MCF 10A (cell line): ENCODE measurements at regions not wholly inside any gene's neighbourhood (a gene's known extent, or its start where the extent isn't known, plus 50 kb on each side); places are given as distances from the start of the nearest gene placed in this dataset.
"Not testable (repeated sequence)": the region's sequence is repeated elsewhere in the genome, so short reads cannot be mapped to it uniquely, and the experiment has no call there.

Source experiments
- BruUV-seq: library from RNA; stranded (reverse); fragments of 400-500 nt; replicated peaks from 2 replicates; lab custom pipeline; 2021; lab: Mats Ljungman, UMichigan
- CTCF ChIA-PET: fragments of 300-600 bp; sonication (Branson Sonifier 250); formaldehyde crosslinking; extraction: SDS; loops from one replicate; lab custom pipeline; 2021; ENCODE audit warnings: antibody characterized with exemption, inconsistent platforms; lab: Yijun Ruan, JAX
- POLR2A ChIA-PET: fragments of 300-600, 350-650 bp; sonication (Branson Sonifier 250); formaldehyde crosslinking; extraction: SDS; loops from one replicate; lab custom pipeline; 2020; ENCODE audit warnings: antibody characterized with exemption, inconsistent platforms; lab: Yijun Ruan, JAX
- DNase-seq: peaks from one replicate; pipeline ENCODE4 v3.0.0-alpha.2; 2018; ENCODE audit not compliant: unreplicated experiment
- H3K27ac Mint-ChIP-seq: one replicate; pipeline ENCODE4 v1.8.0; 2022; ENCODE audit warnings: mild to moderate bottlenecking, low read depth, mixed read lengths; ENCODE audit not compliant: unreplicated experiment
- H3K27me3 Mint-ChIP-seq: one replicate; pipeline ENCODE4 v1.8.0; 2022; ENCODE audit warnings: mixed read lengths; ENCODE audit not compliant: insufficient read depth, unreplicated experiment
- H3K36me3 Mint-ChIP-seq: one replicate; pipeline ENCODE4 v1.8.0; 2022; ENCODE audit warnings: mild to moderate bottlenecking, moderate library complexity, mixed read lengths; ENCODE audit not compliant: insufficient read depth, unreplicated experiment
- H3K4me1 Mint-ChIP-seq: one replicate; pipeline ENCODE4 v1.8.0; 2022; ENCODE audit warnings: mixed read lengths; ENCODE audit not compliant: insufficient read depth, unreplicated experiment
- H3K4me3 Mint-ChIP-seq: one replicate; pipeline ENCODE4 v1.8.0; 2022; ENCODE audit warnings: mild to moderate bottlenecking, moderate library complexity, mixed read lengths; ENCODE audit not compliant: unreplicated experiment
- H3K9me3 Mint-ChIP-seq: one replicate; pipeline ENCODE4 v1.8.0; 2022; ENCODE audit warnings: mixed read lengths; ENCODE audit not compliant: unreplicated experiment
- intact Hi-C: fragments of 100-400 bp; cut with micrococcal nuclease; formaldehyde crosslinking; loops from 2 replicates; pipeline ENCODE4 v1.14.1; 2022
- TF ChIP-seq, protein P1 (sequence below): fragments of 200-600 bp; IDR thresholded peaks from one replicate; pipeline ENCODE4 v1.8.0; 2022; ENCODE audit warnings: antibody characterized with exemption, mild to moderate bottlenecking; ENCODE audit not compliant: unreplicated experiment

DNA sequence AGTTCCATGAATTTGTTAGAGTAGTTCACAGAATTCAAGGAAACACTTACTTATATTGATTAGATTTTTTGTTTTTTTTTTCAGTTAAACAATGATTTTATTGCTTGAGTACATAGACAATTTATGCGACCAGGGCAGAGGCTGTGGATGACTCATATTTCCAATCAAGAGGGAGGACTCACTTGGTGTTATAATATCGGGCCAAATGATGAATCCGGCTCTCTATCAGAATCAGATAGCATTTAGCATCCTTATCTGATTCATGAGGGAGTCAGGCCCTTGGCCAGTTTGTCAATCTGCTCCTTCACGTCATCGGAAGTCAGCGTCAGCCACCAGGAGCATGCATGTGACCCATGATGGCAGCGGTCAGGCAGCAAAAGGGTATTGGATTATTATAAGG lies 82.3 kb upstream of the HUWE1 start:
- no peak for DNase-seq
- CTCF ChIA-PET, result interaction anchor here (0.6 kb wide), 2 partner anchors 122 to 206 kb away, joined by 3 read pairs; no protein-coding TSS in a partner anchor
- no peaks in the 10 kb centered on the region for H3K36me3 Mint-ChIP-seq
- POLR2A ChIA-PET, result no interaction called here
- no TSS peak for BruUV-seq
- intact Hi-C loops, result no loop called here
- no peak overlapping the region for H3K27ac Mint-ChIP-seq
- no peaks in the 10 kb centered on the region for H3K9me3 Mint-ChIP-seq
- H3K4me3 Mint-ChIP-seq, result no peak overlapping the region
- H3K4me1 Mint-ChIP-seq, result no peaks in the 10 kb centered on the region
- TF ChIP-seq, protein P1, sequence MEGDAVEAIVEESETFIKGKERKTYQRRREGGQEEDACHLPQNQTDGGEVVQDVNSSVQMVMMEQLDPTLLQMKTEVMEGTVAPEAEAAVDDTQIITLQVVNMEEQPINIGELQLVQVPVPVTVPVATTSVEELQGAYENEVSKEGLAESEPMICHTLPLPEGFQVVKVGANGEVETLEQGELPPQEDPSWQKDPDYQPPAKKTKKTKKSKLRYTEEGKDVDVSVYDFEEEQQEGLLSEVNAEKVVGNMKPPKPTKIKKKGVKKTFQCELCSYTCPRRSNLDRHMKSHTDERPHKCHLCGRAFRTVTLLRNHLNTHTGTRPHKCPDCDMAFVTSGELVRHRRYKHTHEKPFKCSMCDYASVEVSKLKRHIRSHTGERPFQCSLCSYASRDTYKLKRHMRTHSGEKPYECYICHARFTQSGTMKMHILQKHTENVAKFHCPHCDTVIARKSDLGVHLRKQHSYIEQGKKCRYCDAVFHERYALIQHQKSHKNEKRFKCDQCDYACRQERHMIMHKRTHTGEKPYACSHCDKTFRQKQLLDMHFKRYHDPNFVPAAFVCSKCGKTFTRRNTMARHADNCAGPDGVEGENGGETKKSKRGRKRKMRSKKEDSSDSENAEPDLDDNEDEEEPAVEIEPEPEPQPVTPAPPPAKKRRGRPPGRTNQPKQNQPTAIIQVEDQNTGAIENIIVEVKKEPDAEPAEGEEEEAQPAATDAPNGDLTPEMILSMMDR, result no peak
- peaks cover 50% of the 10 kb centered on the region for H3K27me3 Mint-ChIP-seq

DNA sequence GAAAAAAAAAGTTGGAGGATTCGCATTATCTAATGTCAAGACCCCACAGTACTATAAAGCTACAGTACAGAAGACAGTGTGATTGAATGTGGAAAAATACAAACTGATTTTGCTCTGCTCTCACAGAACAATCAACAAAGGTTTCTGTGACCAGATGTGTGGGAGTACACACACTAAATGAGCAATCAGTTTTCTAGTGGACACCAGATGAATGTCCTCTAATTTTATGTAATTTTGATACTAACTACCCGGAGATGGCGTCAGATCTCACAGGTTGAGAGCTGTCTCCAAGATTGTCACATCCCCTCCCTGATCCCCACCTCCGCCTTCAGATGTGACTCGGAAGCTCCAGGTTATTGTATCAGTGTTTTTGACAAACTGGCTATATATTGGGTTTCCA lies 81.9 kb upstream of the HUWE1 start:
- CTCF ChIA-PET, result interaction anchor here (0.6 kb wide), 2 partner anchors 121 to 205 kb away, joined by 3 read pairs; no protein-coding TSS in a partner anchor
- H3K9me3 Mint-ChIP-seq, result no peaks in the 10 kb centered on the region
- no peak overlapping the region for H3K27ac Mint-ChIP-seq
- H3K27me3 Mint-ChIP-seq, result peaks cover 54% of the 10 kb centered on the region
- H3K36me3 Mint-ChIP-seq, result no peaks in the 10 kb centered on the region
- no TSS peak for BruUV-seq
- DNase-seq, result no peak
- POLR2A ChIA-PET, result no interaction called here
- intact Hi-C loops, result no loop called here
- H3K4me1 Mint-ChIP-seq, result no peaks in the 10 kb centered on the region
- H3K4me3 Mint-ChIP-seq, result no peak overlapping the region
- TF ChIP-seq, protein P1, result no peak

DNA sequence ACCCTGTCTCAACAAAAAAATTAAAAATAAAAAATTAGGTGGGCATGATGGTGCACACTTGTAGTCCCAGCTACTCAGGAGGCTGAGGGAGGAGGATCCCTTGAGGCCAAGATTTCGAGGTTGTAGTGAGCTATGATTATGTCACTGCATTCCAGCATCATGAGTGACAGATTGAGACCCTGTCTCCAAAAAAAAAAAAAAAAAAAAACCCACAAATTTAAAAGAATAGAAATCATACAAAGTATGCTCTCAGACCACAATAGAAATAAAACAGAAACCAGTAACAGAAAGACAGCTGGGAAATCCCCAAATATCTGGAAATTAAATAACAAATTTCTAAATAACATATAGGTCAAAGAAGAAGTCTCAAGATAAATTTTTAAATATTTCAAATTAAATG lies 81.0 kb upstream of the HUWE1 start:
- DNase-seq, result no peak
- H3K36me3 Mint-ChIP-seq, result no peaks in the 10 kb centered on the region
- no peaks in the 10 kb centered on the region for H3K4me1 Mint-ChIP-seq
- POLR2A ChIA-PET, result no interaction called here
- H3K27ac Mint-ChIP-seq, result no peak overlapping the region
- H3K27me3 Mint-ChIP-seq, result peaks cover 63% of the 10 kb centered on the region
- BruUV-seq, result no TSS peak
- no peak overlapping the region for H3K4me3 Mint-ChIP-seq
- CTCF ChIA-PET, result no interaction called here
- no peaks in the 10 kb centered on the region for H3K9me3 Mint-ChIP-seq
- intact Hi-C loops, result no loop called here
- TF ChIP-seq, protein P1, result no peak

DNA sequence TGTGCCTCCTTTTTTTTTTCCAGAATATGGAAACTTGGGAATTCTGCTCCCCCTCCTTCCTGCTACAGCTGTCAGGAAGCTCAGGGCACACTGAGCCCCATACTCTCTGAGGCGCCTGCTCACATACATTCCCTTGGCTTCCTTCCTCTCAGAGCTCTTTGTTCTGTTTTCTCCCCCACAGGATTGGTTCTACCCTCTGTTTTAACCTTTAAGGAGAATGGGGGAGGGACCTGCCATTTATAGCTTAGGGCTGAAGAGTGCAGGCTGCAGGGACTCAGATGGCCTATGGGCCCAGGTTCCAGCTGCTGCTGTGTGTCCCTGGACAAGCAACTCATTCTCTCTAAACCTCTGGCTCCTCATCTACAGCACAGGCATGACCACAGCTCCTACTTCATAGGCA lies 70.7 kb upstream of the HUWE1 start:
- POLR2A ChIA-PET, H3K4me3 Mint-ChIP-seq, H3K36me3 Mint-ChIP-seq, DNase-seq, H3K9me3 Mint-ChIP-seq, BruUV-seq, H3K4me1 Mint-ChIP-seq, H3K27ac Mint-ChIP-seq, CTCF ChIA-PET, intact Hi-C loops: not testable (repeated sequence)
- peaks cover 58% of the 10 kb centered on the region for H3K27me3 Mint-ChIP-seq

DNA sequence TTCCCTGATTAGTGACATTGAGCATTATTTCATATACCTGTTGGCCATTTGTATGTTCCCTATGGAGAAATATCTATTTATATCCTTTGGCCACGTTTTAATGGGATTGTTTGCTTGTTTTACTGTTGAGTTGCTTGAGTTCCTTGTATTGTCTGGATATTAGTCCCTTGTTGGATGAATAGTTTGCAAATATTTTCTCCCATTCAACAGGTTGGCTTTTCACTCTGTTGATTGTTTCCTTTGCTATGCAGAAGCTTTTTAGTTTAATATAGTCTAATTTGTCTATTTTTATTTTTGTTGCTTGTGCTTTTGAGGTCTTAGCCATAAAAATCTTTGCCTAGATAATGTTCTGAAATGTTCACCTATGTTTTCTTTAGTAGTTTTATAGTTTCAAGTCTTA lies 60.2 kb upstream of the HUWE1 start:
- intact Hi-C loops, result no loop called here
- no peak overlapping the region for H3K4me3 Mint-ChIP-seq
- H3K27me3 Mint-ChIP-seq, result peaks cover 2% of the 10 kb centered on the region
- H3K27ac Mint-ChIP-seq, result no peak overlapping the region
- no peaks in the 10 kb centered on the region for H3K36me3 Mint-ChIP-seq
- peaks cover 13% of the 10 kb centered on the region for H3K9me3 Mint-ChIP-seq
- no peak for DNase-seq
- BruUV-seq, result no TSS peak
- CTCF ChIA-PET, result no interaction called here
- no peaks in the 10 kb centered on the region for H3K4me1 Mint-ChIP-seq
- POLR2A ChIA-PET, result no interaction called here
- TF ChIP-seq, protein P1, result no peak
